ENCODE measurements at regions not wholly inside any gene's neighbourhood (a gene's known extent, or its start where the extent isn't known, plus 50 kb on each side); places are given as distances from the start of the nearest gene placed in this dataset.
"Not testable (repeated sequence)": the region's sequence is repeated elsewhere in the genome, so short reads cannot be mapped to it uniquely, and the experiment has no call there.

GRCh38 chr1:58943776-58944175 lies 159.9 kb upstream of the JUN start:
- POLR2A ChIA-PET = no interaction called here
- CTCF ChIA-PET = no interaction called here
- no peak for TF ChIP-seq CTCF (IDR thresholded peaks at IDR 0.05; ENCODE audit: insufficient read depth, low read length, missing control alignments)
- DNase-seq (ENCODE audit: low read depth, low spot score) = no peak
- H3K4me3 ChIP-seq (ENCODE audit: low read depth, low read length) = no peak overlapping the region

- no peak for DNase-seq (ENCODE audit: low read depth, low spot score)
- H3K4me3 ChIP-seq (ENCODE audit: low read depth, low read length) = no peak overlapping the region
- ChIA-PET CTCF (no interaction called here), POLR2A (no interaction called here)
- no peak for TF ChIP-seq CTCF (IDR thresholded peaks at IDR 0.05; ENCODE audit: insufficient read depth, low read length, missing control alignments)
These were observed 160.6 kb upstream of the JUN start for GRCh38 chr1:58944439-58944838.

GRCh38 chr1:58946390-58946789 lies 162.5 kb upstream of the JUN start:
- TF ChIP-seq CTCF (IDR thresholded peaks at IDR 0.05; ENCODE audit: insufficient read depth, low read length, missing control alignments) = no peak
- ChIA-PET POLR2A (no interaction called here), CTCF (no interaction called here)
- no peak overlapping the region for H3K4me3 ChIP-seq (ENCODE audit: low read depth, low read length)
- no peak for DNase-seq (ENCODE audit: low read depth, low spot score)

- DNase-seq (ENCODE audit: low read depth, low spot score) = no peak
These were observed 164.8 kb upstream of the JUN start for GRCh38 chr1:58948671-58949070.

GRCh38 chr1:58949551-58950220 lies 165.8 kb upstream of the JUN start:
- H3K4me3 ChIP-seq (ENCODE audit: low read depth, low read length) = no peak overlapping the region
- no peak for DNase-seq (ENCODE audit: low read depth, low spot score)
- no peak for TF ChIP-seq CTCF (IDR thresholded peaks at IDR 0.05; ENCODE audit: insufficient read depth, low read length, missing control alignments)
- POLR2A ChIA-PET = no interaction called here
- CTCF ChIA-PET = no interaction called here

More at GRCh38 chr1:58948671-58949070, 164.8 kb upstream of the JUN start:
- CTCF ChIA-PET = no interaction called here
- POLR2A ChIA-PET = no interaction called here
- TF ChIP-seq CTCF (IDR thresholded peaks at IDR 0.05; ENCODE audit: insufficient read depth, low read length, missing control alignments) = no peak
- H3K4me3 ChIP-seq (ENCODE audit: low read depth, low read length) = no peak overlapping the region

- CTCF ChIA-PET = no interaction called here
- DNase-seq (ENCODE audit: low read depth, low spot score) = no peak
- POLR2A ChIA-PET = no interaction called here
- H3K4me3 ChIP-seq (ENCODE audit: low read depth, low read length) = no peak overlapping the region
- TF ChIP-seq CTCF (IDR thresholded peaks at IDR 0.05; ENCODE audit: insufficient read depth, low read length, missing control alignments) = no peak
These were observed 167.1 kb upstream of the JUN start for GRCh38 chr1:58950897-58951296.

- CTCF ChIA-PET; DNase-seq (ENCODE audit: low read depth, low spot score); H3K4me3 ChIP-seq (ENCODE audit: low read depth, low read length); POLR2A ChIA-PET: not testable (repeated sequence)
These were observed 170.1 kb upstream of the JUN start for GRCh38 chr1:58953951-58954350.

GRCh38 chr1:58963287-58963686 lies 179.4 kb upstream of the JUN start:
- POLR2A ChIA-PET, CTCF ChIA-PET: not testable (repeated sequence)

More at GRCh38 chr1:58963287-58963686, 179.4 kb upstream of the JUN start:
- DNase-seq (ENCODE audit: low read depth, low spot score); H3K4me3 ChIP-seq (ENCODE audit: low read depth, low read length): not testable (repeated sequence)
